ENCODE measurements at regions not wholly inside any gene's neighbourhood (a gene's known extent, or its start where the extent isn't known, plus 50 kb on each side); places are given as distances from the start of the nearest gene placed in this dataset.

DNA sequence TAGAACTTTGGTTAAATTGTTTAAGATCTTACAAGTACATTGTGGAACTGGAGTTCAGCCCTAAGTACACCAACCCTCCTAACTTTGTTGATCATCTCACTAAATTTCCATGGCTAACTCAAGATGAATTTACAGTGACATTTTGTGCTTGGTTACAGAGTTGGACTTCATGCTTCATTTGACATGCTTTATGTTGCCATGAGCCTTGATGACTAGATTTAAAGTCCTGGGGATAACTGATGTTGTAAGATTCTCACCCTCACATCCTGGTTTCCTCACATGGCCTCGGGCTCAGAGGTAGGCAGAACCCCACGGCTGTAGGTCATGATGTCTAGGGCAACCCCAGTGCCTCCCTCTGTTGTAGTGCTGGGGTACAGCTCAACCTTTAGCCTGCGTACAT lies 397.2 kb upstream of the IGFBP3 start:
- no peak for TF ChIP-seq GATA2 (IDR thresholded peaks at IDR 0.05; ENCODE audit: low read depth, low read length)
- TF ChIP-seq GATA3 (IDR thresholded peaks at IDR 0.05; ENCODE audit: low read depth, low read length) = no peak

Data from SH-SY5Y (cell line).